CD4-positive, CD25-positive, alpha-beta regulatory T cell (primary cell): ENCODE measurements at regions not wholly inside any gene's neighbourhood (a gene's known extent, or its start where the extent isn't known, plus 50 kb on each side); places are given as distances from the start of the nearest gene placed in this dataset.
"Not testable (repeated sequence)": the region's sequence is repeated elsewhere in the genome, so short reads cannot be mapped to it uniquely, and the experiment has no call there.

Source experiments
- ATAC-seq, 2 donors: fragments of 150-1000 bp; cut with Tn5 transposase; one replicate each; pipeline ENCODE4 v1.10.0; 2021; ENCODE audit warnings: low read depth in 2 of 2, moderate number of reproducible peaks in 2 of 2, moderate library complexity in 1 of 2
- DNase-seq, 3 donors: peaks; one replicate each; pipeline versions ENCODE4 v3.0.0 to v3.0.0-alpha.2; 2012 to 2022; ENCODE audit warnings: mixed read lengths in 1 of 3
- H3K27ac ChIP-seq: one replicate; pipeline ENCODE4 v1.7.0; 2013; ENCODE audit warnings: mild to moderate bottlenecking, low read length; ENCODE audit not compliant: insufficient read depth, poor library complexity, severe bottlenecking
- H3K27me3 ChIP-seq: one replicate; pipeline ENCODE4 v1.7.0; 2013; ENCODE audit warnings: low read length; ENCODE audit not compliant: control insufficient read depth, insufficient read depth
- H3K36me3 ChIP-seq: one replicate; pipeline ENCODE4 v1.7.0; 2013; ENCODE audit warnings: mild to moderate bottlenecking, low read length, moderate library complexity; ENCODE audit not compliant: control insufficient read depth, insufficient read depth
- H3K4me1 ChIP-seq: 2 replicates; pipeline ENCODE4 v1.7.0; 2013; ENCODE audit warnings: mild to moderate bottlenecking, low read length; ENCODE audit not compliant: insufficient read depth, control insufficient read depth, poor library complexity, severe bottlenecking
- H3K4me3 ChIP-seq: one replicate; pipeline ENCODE4 v1.7.0; 2013; ENCODE audit warnings: low read depth, mild to moderate bottlenecking, low read length, moderate library complexity
- H3K9me3 ChIP-seq, 2 experiments: 1 replicate in 1 of 2; 2 replicates in 1 of 2; pipeline ENCODE4 v1.7.0; 2013; ENCODE audit warnings: low read length in 2 of 2, mild to moderate bottlenecking in 1 of 2, moderate library complexity in 1 of 2; ENCODE audit not compliant: control insufficient read depth in 2 of 2
- H3K27ac Mint-ChIP-seq, 3 donors: one replicate each; pipeline ENCODE4 v1.8.0; 2020 to 2022; ENCODE audit warnings: mild to moderate bottlenecking in 3 of 3, mixed read lengths in 3 of 3, moderate library complexity in 2 of 3
- H3K27me3 Mint-ChIP-seq: one replicate; pipeline ENCODE4 v1.8.0; 2022; ENCODE audit warnings: mild to moderate bottlenecking, mixed read lengths
- H3K36me3 Mint-ChIP-seq: one replicate; pipeline ENCODE4 v1.8.0; 2020; ENCODE audit warnings: mixed read lengths
- H3K4me1 Mint-ChIP-seq, 4 donors: one replicate each; pipeline ENCODE4 v1.8.0; 2020 to 2022; ENCODE audit warnings: mixed read lengths in 4 of 4, mild to moderate bottlenecking in 1 of 4
- H3K4me3 Mint-ChIP-seq, 4 donors: one replicate each; pipeline ENCODE4 v1.8.0; 2020 to 2022; ENCODE audit warnings: mild to moderate bottlenecking in 4 of 4, mixed read lengths in 4 of 4, moderate library complexity in 3 of 4
- H3K9me3 Mint-ChIP-seq, 7 donors: one replicate each; pipeline ENCODE4 v1.8.0; 2020 to 2022; ENCODE audit warnings: mixed read lengths in 7 of 7, mild to moderate bottlenecking in 3 of 7, moderate library complexity in 2 of 7

- Mint-ChIP-seq H3K4me1 (no peaks in the 10 kb centered on the region), H3K36me3 (peaks cover 4% of the 10 kb centered on the region), H3K4me3 (no peak overlapping the region), H3K27ac (no peak overlapping the region), H3K9me3 (peaks cover 0 to 8% (median 0%) of the 10 kb centered on the region in 7 donors), H3K27me3 (no peaks in the 10 kb centered on the region)
- Histone ChIP-seq H3K27me3 (no peaks in the 10 kb centered on the region), H3K4me1 (no peaks in the 10 kb centered on the region), H3K36me3 (no peaks in the 10 kb centered on the region), H3K9me3 (no peaks in the 10 kb centered on the region), H3K4me3 (no peak overlapping the region), H3K27ac (no peak overlapping the region)
- DNase-seq (no peak), ATAC-seq (no peak)
Measured at GRCh38 chr10:60487543-60487942, 97.9 kb upstream of the ANK3 start.

GRCh38 chr10:60485025-60485424 is 95.3 kb upstream of the ANK3 start:
- Mint-ChIP-seq H3K9me3 (peaks cover 0 to 7% (median 0%) of the 10 kb centered on the region in 7 donors), H3K36me3 (peaks cover 4% of the 10 kb centered on the region), H3K27me3 (no peaks in the 10 kb centered on the region), H3K4me3 (no peak overlapping the region), H3K27ac (no peak overlapping the region), H3K4me1 (no peaks in the 10 kb centered on the region)
- DNase-seq (no peak), ATAC-seq (no peak)
- H3K27ac ChIP-seq = no peak overlapping the region
- H3K27me3 ChIP-seq = no peaks in the 10 kb centered on the region
- no peaks in the 10 kb centered on the region for H3K4me1 ChIP-seq
- H3K4me3 ChIP-seq = no peak overlapping the region
- H3K9me3 ChIP-seq = no peaks in the 10 kb centered on the region
- H3K36me3 ChIP-seq = no peaks in the 10 kb centered on the region

GRCh38 chr10:60480865-60481563 is 91.3 kb upstream of the ANK3 start:
- ATAC-seq (no peak), DNase-seq (no peak)
- Histone ChIP-seq H3K27me3 (no peaks in the 10 kb centered on the region), H3K4me3 (no peak overlapping the region), H3K36me3 (no peaks in the 10 kb centered on the region), H3K27ac (no peak overlapping the region), H3K4me1 (no peaks in the 10 kb centered on the region), H3K9me3 (no peaks in the 10 kb centered on the region)
- H3K4me3 Mint-ChIP-seq = no peak overlapping the region
- no peaks in the 10 kb centered on the region for H3K4me1 Mint-ChIP-seq
- peaks cover 0 to 5% (median 0%) of the 10 kb centered on the region in 7 donors for H3K9me3 Mint-ChIP-seq
- peaks cover 4% of the 10 kb centered on the region for H3K36me3 Mint-ChIP-seq
- no peaks in the 10 kb centered on the region for H3K27me3 Mint-ChIP-seq
- no peak overlapping the region for H3K27ac Mint-ChIP-seq

- Histone ChIP-seq H3K27me3 (no peaks in the 10 kb centered on the region), H3K9me3 (no peaks in the 10 kb centered on the region), H3K4me3 (no peak overlapping the region), H3K4me1 (no peaks in the 10 kb centered on the region), H3K36me3 (no peaks in the 10 kb centered on the region), H3K27ac (no peak overlapping the region)
- no peak for ATAC-seq
- Mint-ChIP-seq H3K4me3 (no peak overlapping the region), H3K27me3 (no peaks in the 10 kb centered on the region), H3K9me3 (peaks cover 0 to 2% (median 0%) of the 10 kb centered on the region in 7 donors), H3K36me3 (no peaks in the 10 kb centered on the region), H3K27ac (no peak overlapping the region), H3K4me1 (no peaks in the 10 kb centered on the region)
- no peak for DNase-seq
Measured at GRCh38 chr10:60479305-60480020, 89.8 kb upstream of the ANK3 start.

GRCh38 chr10:60476451-60476850 is 86.8 kb upstream of the ANK3 start:
- H3K27me3 ChIP-seq = no peaks in the 10 kb centered on the region
- no peak overlapping the region for H3K27ac ChIP-seq
- Mint-ChIP-seq H3K9me3 (no peaks in the 10 kb centered on the region), H3K27me3 (no peaks in the 10 kb centered on the region), H3K27ac (no peak overlapping the region), H3K4me1 (no peaks in the 10 kb centered on the region), H3K4me3 (no peak overlapping the region), H3K36me3 (no peaks in the 10 kb centered on the region)
- no peak for ATAC-seq
- no peaks in the 10 kb centered on the region for H3K36me3 ChIP-seq
- H3K9me3 ChIP-seq = no peaks in the 10 kb centered on the region
- no peak for DNase-seq
- no peak overlapping the region for H3K4me3 ChIP-seq
- H3K4me1 ChIP-seq = no peaks in the 10 kb centered on the region

GRCh38 chr10:60473557-60473956 is 83.9 kb upstream of the ANK3 start:
- DNase-seq (no peak), ATAC-seq (no peak)
- no peaks in the 10 kb centered on the region for H3K36me3 Mint-ChIP-seq
- no peak overlapping the region for H3K4me3 Mint-ChIP-seq
- H3K4me1 Mint-ChIP-seq = no peaks in the 10 kb centered on the region
- H3K27ac ChIP-seq = no peak overlapping the region
- no peaks in the 10 kb centered on the region for H3K36me3 ChIP-seq
- no peak overlapping the region for H3K4me3 ChIP-seq
- no peaks in the 10 kb centered on the region for H3K4me1 ChIP-seq
- H3K9me3 ChIP-seq = no peaks in the 10 kb centered on the region
- no peaks in the 10 kb centered on the region for H3K9me3 Mint-ChIP-seq
- H3K27me3 ChIP-seq = peaks cover 2% of the 10 kb centered on the region
- H3K27me3 Mint-ChIP-seq = no peaks in the 10 kb centered on the region
- H3K27ac Mint-ChIP-seq = no peak overlapping the region

- no peaks in the 10 kb centered on the region for H3K36me3 Mint-ChIP-seq
Measured at GRCh38 chr10:60470091-60470490, 80.4 kb upstream of the ANK3 start.

GRCh38 chr10:60469147-60469546 is 79.5 kb upstream of the ANK3 start:
- H3K27ac Mint-ChIP-seq, H3K9me3 Mint-ChIP-seq, H3K9me3 ChIP-seq, ATAC-seq, H3K36me3 ChIP-seq, H3K36me3 Mint-ChIP-seq, H3K4me1 ChIP-seq, H3K27me3 Mint-ChIP-seq, H3K27me3 ChIP-seq, H3K4me3 Mint-ChIP-seq, H3K4me3 ChIP-seq, H3K4me1 Mint-ChIP-seq, DNase-seq, H3K27ac ChIP-seq: not testable (repeated sequence)

More at GRCh38 chr10:60470091-60470490, 80.4 kb upstream of the ANK3 start:
- H3K4me3 ChIP-seq = no peak overlapping the region
- no peak overlapping the region for H3K4me3 Mint-ChIP-seq
- no peaks in the 10 kb centered on the region for H3K27me3 Mint-ChIP-seq
- no peaks in the 10 kb centered on the region for H3K9me3 ChIP-seq
- no peaks in the 10 kb centered on the region for H3K4me1 Mint-ChIP-seq
- H3K9me3 Mint-ChIP-seq = no peaks in the 10 kb centered on the region
- peaks cover 2% of the 10 kb centered on the region for H3K27me3 ChIP-seq
- DNase-seq = no peak
- no peak overlapping the region for H3K27ac Mint-ChIP-seq
- no peak overlapping the region for H3K27ac ChIP-seq
- H3K36me3 ChIP-seq = no peaks in the 10 kb centered on the region
- no peak for ATAC-seq
- no peaks in the 10 kb centered on the region for H3K4me1 ChIP-seq
